Tibial nerve (tissue), 4 donors: ENCODE measurements at regions not wholly inside any gene's neighbourhood (a gene's known extent, or its start where the extent isn't known, plus 50 kb on each side); places are given as distances from the start of the nearest gene placed in this dataset.

Experiments used
- DNase-seq, 2 donors: peaks; one replicate each; pipeline ENCODE4 v3.0.0-alpha.2; 2019; ENCODE audit warnings: low spot score in 2 of 2
- H3K27ac ChIP-seq, 4 donors: fragments of 200-600 bp; sonication (generic) in 3 of 4; one replicate each; pipeline ENCODE4 v1.5.1; 2017 to 2019; ENCODE audit warnings: mild to moderate bottlenecking in 1 of 4
- H3K27me3 ChIP-seq, 2 donors: fragments of 200-600 bp; sonication (generic) in 1 of 2; one replicate each; pipeline versions ENCODE4 v1.5.1 to v1.6.0; 2017 to 2019
- H3K36me3 ChIP-seq, 3 donors: fragments of 200-600 bp; sonication (generic); one replicate each; pipeline ENCODE4 v1.5.1; 2018 to 2019
- H3K4me1 ChIP-seq, 4 donors: fragments of 200-600 bp; sonication (generic) in 3 of 4; one replicate each; pipeline ENCODE4 v1.5.1; 2017 to 2019
- H3K4me3 ChIP-seq, 4 donors: fragments of 200-600 bp; sonication (generic) in 3 of 4; one replicate each; pipeline ENCODE4 v1.5.1; 2017 to 2019; ENCODE audit warnings: mild to moderate bottlenecking in 1 of 4, moderate library complexity in 1 of 4
- H3K9me3 ChIP-seq, 4 donors: fragments of 200-600 bp; sonication (generic) in 3 of 4; one replicate each; pipeline ENCODE4 v1.5.1; 2017 to 2019
- EP300 ChIP-seq, 2 donors: sonication (generic); formaldehyde crosslinking; IDR thresholded peaks; one replicate each; pipeline ENCODE4 v1.6.1; 2017; ENCODE audit warnings: antibody characterized with exemption in 2 of 2, mild to moderate bottlenecking in 1 of 2
- POLR2A ChIP-seq, 2 donors: fragments of 450-650 bp; IDR thresholded peaks; one replicate each; pipeline ENCODE4 v1.6.1; 2017; ENCODE audit warnings: antibody characterized with exemption in 2 of 2, mild to moderate bottlenecking in 2 of 2, moderate library complexity in 2 of 2
- WGBS, 2 donors: methylation state at CpG; one replicate each; pipeline ENCODE4 v1.1.5; 2018; 5-methylcytosine and 5-hydroxymethylcytosine counted together
- TF ChIP-seq, protein P1 (sequence below), 5 experiments: fragments of 200-600 bp in 3 of 5; fragments of 450-650 bp in 2 of 5; sonication (generic) in 3 of 5; IDR thresholded peaks; one replicate each; pipeline ENCODE4 v1.5.1; 2016 to 2019; ENCODE audit warnings: antibody characterized with exemption in 5 of 5, mild to moderate bottlenecking in 3 of 5, moderate library complexity in 2 of 5

DNA sequence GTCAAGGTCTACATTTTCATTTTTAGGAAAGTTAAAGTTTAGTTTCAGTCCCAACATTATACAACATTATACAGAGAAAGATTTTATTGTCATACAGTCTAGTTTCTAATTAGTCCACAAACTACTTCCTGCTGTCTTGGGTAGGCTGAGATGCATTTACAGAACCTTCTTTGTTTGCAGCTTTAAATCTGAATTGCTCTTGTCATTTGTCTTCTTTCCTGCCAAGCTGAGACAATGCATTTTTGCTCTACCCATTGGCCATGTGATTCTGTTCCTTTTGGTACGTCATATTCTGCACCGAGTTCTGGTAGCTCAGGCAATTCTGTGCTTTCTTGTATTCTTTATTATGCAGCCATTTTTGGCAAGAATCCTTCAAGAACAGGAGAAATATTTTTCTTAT, 228.5 kb downstream of the ATP23 start:
- WGBS, 2 donors = 25 to 48% methylated on average over 2 of the region's 2 CpGs
- no peak overlapping the region for H3K4me3 ChIP-seq
- no peak overlapping the region for H3K27ac ChIP-seq
- no peaks in the 10 kb centered on the region for H3K27me3 ChIP-seq
- peaks cover 0 to 12% (median 2%) of the 10 kb centered on the region in 4 donors for H3K4me1 ChIP-seq
- TF ChIP-seq, protein P1, sequence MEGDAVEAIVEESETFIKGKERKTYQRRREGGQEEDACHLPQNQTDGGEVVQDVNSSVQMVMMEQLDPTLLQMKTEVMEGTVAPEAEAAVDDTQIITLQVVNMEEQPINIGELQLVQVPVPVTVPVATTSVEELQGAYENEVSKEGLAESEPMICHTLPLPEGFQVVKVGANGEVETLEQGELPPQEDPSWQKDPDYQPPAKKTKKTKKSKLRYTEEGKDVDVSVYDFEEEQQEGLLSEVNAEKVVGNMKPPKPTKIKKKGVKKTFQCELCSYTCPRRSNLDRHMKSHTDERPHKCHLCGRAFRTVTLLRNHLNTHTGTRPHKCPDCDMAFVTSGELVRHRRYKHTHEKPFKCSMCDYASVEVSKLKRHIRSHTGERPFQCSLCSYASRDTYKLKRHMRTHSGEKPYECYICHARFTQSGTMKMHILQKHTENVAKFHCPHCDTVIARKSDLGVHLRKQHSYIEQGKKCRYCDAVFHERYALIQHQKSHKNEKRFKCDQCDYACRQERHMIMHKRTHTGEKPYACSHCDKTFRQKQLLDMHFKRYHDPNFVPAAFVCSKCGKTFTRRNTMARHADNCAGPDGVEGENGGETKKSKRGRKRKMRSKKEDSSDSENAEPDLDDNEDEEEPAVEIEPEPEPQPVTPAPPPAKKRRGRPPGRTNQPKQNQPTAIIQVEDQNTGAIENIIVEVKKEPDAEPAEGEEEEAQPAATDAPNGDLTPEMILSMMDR (IDR thresholded peaks at IDR 0.05) = no peak
- TF ChIP-seq EP300 (IDR thresholded peaks at IDR 0.05) = no peak
- no peak for TF ChIP-seq POLR2A (IDR thresholded peaks at IDR 0.05)
- no peaks in the 10 kb centered on the region for H3K9me3 ChIP-seq
- H3K36me3 ChIP-seq = no peaks in the 10 kb centered on the region
- DNase-seq = no peak

DNA sequence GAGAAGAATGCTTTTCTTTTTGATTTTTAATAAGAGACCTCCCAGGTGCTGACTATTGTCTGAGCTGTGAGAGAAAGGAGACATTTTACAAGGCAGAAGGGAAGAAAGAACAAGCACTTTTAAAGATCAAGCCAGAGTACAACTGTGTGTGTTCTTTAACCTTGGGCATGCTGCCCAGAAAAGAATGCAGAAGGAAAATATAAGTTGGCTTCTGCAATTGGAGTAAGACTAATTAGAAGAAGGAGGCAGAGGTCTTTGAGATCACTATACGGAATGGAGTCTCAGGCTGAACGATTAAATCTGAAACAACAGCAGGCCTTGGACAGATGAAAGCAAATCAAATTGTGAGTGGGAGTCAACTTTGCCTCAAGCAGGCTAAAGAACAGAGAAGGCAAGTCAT, 230.5 kb downstream of the ATP23 start:
- 10 to 18% methylated on average over 2 of the region's 2 CpGs for WGBS, 2 donors
- Histone ChIP-seq H3K27ac (peak overlapping the region in 2 of 4 donors; percentile 5 to 38), H3K9me3 (no peaks in the 10 kb centered on the region)

DNA sequence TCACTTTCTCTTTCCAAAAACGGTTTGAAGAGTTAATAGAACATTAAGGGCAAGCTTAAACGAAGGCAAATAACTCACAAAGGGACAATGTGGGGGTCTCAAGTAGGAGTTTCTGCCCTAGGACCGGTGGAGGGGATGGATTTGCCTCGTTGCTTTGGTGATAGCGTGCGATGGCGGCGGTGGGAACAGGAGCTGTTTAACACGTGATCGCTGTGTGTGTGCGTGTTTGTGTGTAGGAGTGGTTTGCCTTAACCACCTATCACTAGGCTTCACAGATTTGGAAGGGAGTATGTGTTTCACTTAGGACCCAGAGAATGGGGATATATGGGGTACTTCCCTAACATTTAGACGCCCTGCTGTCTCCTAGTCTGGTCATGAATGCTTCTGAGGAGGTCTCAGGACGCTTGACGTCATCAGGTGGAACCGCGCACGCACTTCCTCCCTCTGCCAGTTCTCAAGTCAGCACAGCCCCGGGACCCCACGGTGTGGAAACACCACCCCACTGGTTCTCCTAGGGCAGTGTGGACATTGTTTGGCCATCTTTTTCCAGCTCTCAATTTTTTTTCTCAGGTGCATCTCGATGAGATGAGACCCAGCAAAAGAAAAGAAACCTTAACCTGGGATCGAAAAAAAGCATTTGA, 231.2 kb downstream of the ATP23 start:
- no peak for TF ChIP-seq EP300 (IDR thresholded peaks at IDR 0.05)
- 73 to 76% methylated on average over 21 of the region's 21 CpGs for WGBS, 2 donors
- no peaks in the 10 kb centered on the region for H3K9me3 ChIP-seq
- H3K4me1 ChIP-seq = peaks cover 0 to 14% (median 2%) of the 10 kb centered on the region in 4 donors
- H3K27me3 ChIP-seq = no peaks in the 10 kb centered on the region
- peak overlapping the region in 2 of 4 donors; percentile 5 to 38 for H3K27ac ChIP-seq
- H3K36me3 ChIP-seq = no peaks in the 10 kb centered on the region
- H3K4me3 ChIP-seq = no peak overlapping the region
- no peak for DNase-seq

More for the DNA sequence above, 230.5 kb downstream of the ATP23 start:
- Histone ChIP-seq H3K4me1 (peaks cover 0 to 14% (median 2%) of the 10 kb centered on the region in 4 donors), H3K36me3 (no peaks in the 10 kb centered on the region), H3K27me3 (no peaks in the 10 kb centered on the region), H3K4me3 (no peak overlapping the region)
- DNase-seq = no peak
- TF ChIP-seq EP300 (IDR thresholded peaks at IDR 0.05) = no peak
- no peak for TF ChIP-seq POLR2A (IDR thresholded peaks at IDR 0.05)
- TF ChIP-seq, protein P1 (IDR thresholded peaks at IDR 0.05) = no peak

DNA sequence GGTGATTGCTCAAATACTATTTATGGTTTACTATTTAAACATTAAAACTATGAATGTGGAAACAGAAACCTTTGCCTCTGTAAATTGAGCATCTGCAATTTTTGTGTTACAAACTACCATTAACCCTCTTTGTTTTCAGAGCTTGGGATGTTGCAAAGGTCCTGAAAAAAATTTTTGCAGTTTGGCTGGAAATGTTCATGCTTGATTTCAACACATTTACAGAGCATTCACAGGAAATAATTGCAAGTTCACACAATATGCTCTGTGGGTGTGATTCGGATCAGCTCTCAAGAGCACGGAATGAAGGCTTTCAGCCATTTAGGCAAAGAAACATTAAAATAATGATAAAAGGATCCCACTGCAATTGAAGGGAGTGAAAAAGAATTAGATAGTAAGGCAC, 232.9 kb downstream of the ATP23 start:
- TF ChIP-seq, protein P1 (IDR thresholded peaks at IDR 0.05) = no peak
- TF ChIP-seq POLR2A (IDR thresholded peaks at IDR 0.05) (no peak), EP300 (IDR thresholded peaks at IDR 0.05) (no peak)
- H3K4me1 ChIP-seq = peaks cover 0 to 14% (median 2%) of the 10 kb centered on the region in 4 donors
- 30 to 36% methylated on average over 2 of the region's 2 CpGs for WGBS, 2 donors
- no peaks in the 10 kb centered on the region for H3K9me3 ChIP-seq
- H3K36me3 ChIP-seq = no peaks in the 10 kb centered on the region
- no peak for DNase-seq
- no peak overlapping the region for H3K4me3 ChIP-seq
- H3K27ac ChIP-seq = no peak overlapping the region
- H3K27me3 ChIP-seq = no peaks in the 10 kb centered on the region

DNA sequence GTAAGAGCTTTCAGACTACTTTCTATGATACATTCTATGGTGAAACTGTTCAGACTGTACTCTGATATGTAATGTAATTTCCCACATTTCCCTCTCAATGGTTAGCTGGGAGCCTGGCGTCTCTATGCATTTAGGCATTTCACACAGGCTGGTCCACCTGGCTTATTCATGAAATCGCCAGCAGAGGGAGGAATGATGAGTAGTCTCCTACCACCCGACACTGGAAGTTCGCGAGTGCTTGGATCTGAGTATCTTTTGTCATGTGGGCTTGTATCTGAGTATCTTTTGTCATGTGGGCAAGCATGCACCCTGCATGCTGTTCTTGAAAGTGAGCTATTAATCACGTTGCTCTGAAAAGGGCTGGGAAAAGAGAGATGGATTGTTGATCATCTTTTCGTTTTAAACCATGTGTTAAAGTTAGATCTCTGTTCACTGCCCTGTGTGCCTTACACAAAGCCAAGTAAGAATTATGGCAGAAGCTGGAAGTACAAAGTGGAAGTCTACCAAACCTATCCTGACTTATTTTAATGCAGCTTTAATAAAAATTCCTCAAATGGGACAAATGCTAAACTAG, 235.0 kb downstream of the ATP23 start:
- Histone ChIP-seq H3K4me1 (peaks cover 0 to 9% (median 2%) of the 10 kb centered on the region in 4 donors), H3K4me3 (no peak overlapping the region), H3K27ac (no peak overlapping the region), H3K36me3 (no peaks in the 10 kb centered on the region), H3K27me3 (no peaks in the 10 kb centered on the region), H3K9me3 (no peaks in the 10 kb centered on the region)
- TF ChIP-seq EP300 (IDR thresholded peaks at IDR 0.05) = no peak
- TF ChIP-seq POLR2A (IDR thresholded peaks at IDR 0.05) = no peak
- TF ChIP-seq, protein P1 (IDR thresholded peaks at IDR 0.05) = no peak
- WGBS, 2 donors = 61 to 75% methylated on average over 7 of the region's 7 CpGs
- DNase-seq = peak in 1 of 2 donors; percentile 8
